H1 (cell line): ENCODE measurements at regions not wholly inside any gene's neighbourhood (a gene's known extent, or its start where the extent isn't known, plus 50 kb on each side); places are given as distances from the start of the nearest gene placed in this dataset.

Experiments used
- CHD1 ChIP-seq: IDR thresholded peaks from 2 replicates; pipeline ENCODE4 v1.6.1; 2012; ENCODE audit warnings: low read depth, low read length, improper control_type of control experiment
- TAF7 ChIP-seq: optimal IDR thresholded peaks from 2 replicates; pipeline ENCODE3; 2011; ENCODE audit warnings: low read depth, mild to moderate bottlenecking, inconsistent platforms, low read length, moderate library complexity, borderline replicate concordance
- TF ChIP-seq, protein P1 (sequence below): IDR thresholded peaks from 2 replicates; pipeline ENCODE4 v1.6.1; 2012; ENCODE audit warnings: inconsistent platforms

DNA sequence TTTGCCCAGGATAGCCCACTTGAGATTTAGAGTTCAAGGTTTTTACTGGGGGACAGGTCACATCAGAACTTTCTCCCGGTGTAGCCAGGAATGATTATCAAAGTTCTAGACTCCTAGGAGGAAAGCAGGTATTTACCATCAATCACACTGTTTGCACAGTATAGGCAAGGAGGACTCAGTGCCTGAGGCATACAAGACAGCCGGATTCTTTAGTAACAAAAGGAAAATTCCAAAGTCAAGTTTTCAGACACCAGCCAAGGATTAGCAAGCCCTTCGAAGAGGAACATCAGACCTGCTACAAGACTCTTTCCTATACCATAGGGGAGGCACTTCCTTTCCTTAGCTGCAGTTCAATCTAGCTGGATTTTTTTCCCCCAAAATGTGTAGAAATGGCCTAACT is 197.8 kb upstream of the USP25 start (continued):
- TF ChIP-seq, protein P1, sequence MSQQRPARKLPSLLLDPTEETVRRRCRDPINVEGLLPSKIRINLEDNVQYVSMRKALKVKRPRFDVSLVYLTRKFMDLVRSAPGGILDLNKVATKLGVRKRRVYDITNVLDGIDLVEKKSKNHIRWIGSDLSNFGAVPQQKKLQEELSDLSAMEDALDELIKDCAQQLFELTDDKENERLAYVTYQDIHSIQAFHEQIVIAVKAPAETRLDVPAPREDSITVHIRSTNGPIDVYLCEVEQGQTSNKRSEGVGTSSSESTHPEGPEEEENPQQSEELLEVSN = no peak
- no peak for TF ChIP-seq CHD1
- TF ChIP-seq TAF7 = no peak
